Left forelimb (tissue), 1 donor: ENCODE measurements at regions not wholly inside any gene's neighbourhood (a gene's known extent, or its start where the extent isn't known, plus 50 kb on each side); places are given as distances from the start of the nearest gene placed in this dataset.

Experiments
- DNase-seq: peaks from one replicate; pipeline ENCODE4 v3.0.0-alpha.2; 2018; ENCODE audit warnings: low spot score

DNA sequence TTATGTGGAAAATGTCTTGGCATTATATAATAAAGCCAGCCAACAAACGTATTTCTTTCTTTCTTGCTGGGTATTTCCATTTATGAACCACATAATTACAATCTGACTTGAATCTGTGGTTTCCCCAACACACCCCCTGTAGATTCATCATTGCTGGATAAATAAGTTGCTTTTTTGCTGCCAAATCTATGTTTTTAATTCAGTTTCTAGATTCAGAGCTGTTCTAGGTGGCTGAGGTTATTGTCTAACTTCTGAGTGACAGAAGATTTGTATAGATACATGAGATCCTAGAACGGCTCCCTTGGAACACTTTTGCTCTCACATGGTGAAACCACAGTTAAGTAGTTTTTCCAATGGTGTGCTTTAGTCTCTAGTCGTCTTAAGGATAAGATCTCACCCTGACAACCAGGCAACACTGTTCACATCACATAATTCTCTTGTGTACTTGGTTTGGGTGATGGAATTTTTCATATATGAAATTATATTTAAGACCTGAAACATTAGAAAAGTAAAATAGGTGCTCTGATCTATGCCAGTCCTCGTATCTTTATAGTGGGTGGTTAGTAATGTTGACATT is 239.1 kb downstream of the KLF12 start:
- no peak for DNase-seq

DNA sequence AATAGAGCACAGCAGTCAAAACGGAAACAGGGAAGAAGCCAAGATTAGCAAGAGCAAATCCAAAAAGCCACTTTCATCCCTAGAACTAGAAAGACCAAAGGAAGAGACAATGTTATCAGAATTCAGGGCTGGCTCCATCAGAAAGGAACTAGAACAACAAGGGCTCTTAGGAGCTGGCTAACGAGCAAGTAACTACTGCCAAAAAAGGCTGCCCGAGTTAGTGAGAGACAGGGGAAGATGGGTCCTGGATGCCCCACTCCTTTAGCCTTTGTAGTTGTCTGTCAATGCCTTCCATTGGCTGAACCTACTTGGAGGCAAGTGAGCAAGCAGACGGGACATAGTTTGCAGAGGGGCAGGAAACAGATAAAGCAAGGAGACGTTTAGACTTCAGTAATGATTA is 240.4 kb downstream of the KLF12 start:
- DNase-seq = no peak

DNA sequence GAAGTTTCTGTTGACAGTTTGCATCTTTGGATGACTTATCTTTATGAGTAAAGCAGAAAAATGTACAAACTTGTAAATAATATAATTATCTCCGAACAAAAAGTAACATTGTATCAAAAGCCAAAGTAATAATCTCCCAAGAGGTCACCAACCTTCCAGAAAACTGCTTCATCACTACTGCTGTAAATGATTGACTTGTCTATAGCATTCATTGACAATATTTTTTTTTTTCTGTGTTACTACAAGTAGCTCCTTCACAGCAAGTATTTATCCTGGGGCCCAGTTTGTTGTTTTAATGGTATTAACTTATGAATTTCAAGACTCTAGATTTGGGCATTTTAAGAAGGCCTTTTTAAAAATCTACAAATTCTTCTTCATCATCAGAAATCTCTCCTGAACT is 242.4 kb downstream of the KLF12 start:
- no peak for DNase-seq

DNA sequence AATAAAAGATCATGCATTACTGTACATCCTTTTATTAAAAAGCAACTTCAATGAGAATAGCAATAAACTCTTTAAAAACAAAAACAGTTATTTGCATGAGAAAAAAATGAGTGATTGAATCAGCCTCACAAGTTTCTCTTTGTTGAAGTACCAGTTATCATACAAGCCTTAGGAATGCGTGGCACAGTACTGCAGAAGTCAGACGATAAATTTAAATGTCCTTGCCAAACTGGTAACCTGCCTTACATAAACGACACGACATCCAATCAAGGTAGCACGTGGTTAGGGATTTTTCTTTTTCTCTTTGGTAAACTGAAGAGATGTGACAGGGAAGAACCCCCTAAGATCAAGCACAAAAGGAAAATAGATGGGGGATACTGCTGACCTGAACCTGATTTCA is 251.0 kb downstream of the KLF12 start:
- no peak for DNase-seq

DNA sequence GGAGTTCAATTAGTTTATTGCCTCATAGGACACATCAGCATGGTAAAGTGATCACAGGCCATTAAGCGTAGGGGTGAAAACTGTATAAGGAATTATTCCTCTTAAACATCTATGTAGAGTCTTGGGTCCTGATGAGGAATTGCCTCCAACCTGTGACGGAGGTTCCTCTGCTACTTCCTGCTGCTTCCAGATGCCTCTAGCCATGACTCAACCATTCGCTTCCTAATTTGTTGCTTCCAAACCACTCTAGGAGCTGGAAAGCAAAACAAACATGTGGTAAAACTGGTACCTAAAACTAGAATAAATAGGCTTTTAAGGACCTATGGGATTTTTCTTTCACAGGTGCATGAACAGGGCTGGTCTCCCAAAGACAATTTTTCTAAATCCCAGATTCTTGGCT is 253.8 kb downstream of the KLF12 start:
- no peak for DNase-seq

DNA sequence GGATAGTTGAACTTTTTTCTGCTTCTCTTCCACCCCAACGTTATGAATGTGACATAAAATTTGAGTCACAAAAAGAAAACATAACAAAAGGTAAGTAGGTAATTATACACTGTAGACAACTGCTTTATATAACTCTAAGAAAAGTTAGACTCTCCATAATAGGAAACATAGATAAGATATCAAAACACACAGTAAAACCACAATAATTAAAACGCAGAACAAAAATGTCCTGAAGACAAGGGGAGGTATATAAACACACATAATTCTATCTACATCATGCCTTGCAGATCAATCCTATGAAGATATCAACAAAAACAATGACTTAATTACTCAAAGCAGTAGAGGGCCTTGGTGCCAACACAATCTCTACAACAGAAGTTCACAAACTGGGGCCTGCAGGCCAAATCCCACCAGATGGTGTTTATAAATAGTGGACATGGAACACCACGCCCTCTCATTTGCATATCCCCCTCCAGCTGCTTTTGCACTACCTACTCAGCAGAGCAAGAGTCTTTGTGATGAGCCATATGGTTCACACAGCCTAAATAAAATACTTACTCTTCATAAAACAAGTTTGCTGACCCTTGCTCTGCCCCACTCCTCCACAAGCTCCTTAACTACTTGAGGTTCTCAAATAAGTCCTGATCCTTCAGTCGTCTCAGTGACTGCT is 254.7 kb downstream of the KLF12 start:
- DNase-seq = no peak

DNA sequence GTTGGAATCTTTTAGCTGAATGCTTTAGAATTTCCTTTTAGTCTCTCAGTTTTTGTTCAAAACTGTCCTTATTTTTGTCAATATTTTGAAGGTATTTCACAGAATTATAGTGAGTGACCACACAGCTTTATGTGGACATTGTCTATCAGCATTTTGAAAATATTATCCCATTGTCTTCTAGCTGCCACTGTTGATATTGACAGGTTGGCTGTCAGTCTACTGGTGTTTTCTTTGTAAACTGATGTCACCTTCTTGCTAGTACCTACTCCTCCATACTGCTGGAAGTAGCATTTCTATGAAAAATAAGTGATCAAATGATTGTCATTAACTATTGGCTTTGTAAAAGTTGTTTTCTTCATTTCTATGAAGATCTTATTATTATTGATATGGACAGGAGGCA is 256.8 kb downstream of the KLF12 start:
- DNase-seq = no peak

DNA sequence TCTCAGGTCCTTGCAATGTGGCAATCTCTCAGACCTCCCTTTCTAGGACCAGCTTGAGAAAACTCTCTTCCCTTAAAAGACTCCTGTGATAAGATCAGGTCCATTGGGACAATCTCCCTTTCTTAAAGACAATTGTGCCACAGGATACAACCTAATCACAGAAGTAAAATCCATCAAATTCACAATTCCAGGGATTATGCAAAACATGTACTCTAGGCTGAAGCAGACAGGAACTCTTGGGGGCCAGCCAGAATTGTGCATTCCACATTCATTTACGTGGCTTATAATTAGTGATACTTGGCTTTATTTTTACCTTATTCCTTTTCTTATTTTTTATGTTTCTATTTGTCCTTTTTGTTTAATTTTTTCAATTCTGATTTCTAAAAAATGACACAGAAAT is 257.9 kb downstream of the KLF12 start:
- no peak for DNase-seq

DNA sequence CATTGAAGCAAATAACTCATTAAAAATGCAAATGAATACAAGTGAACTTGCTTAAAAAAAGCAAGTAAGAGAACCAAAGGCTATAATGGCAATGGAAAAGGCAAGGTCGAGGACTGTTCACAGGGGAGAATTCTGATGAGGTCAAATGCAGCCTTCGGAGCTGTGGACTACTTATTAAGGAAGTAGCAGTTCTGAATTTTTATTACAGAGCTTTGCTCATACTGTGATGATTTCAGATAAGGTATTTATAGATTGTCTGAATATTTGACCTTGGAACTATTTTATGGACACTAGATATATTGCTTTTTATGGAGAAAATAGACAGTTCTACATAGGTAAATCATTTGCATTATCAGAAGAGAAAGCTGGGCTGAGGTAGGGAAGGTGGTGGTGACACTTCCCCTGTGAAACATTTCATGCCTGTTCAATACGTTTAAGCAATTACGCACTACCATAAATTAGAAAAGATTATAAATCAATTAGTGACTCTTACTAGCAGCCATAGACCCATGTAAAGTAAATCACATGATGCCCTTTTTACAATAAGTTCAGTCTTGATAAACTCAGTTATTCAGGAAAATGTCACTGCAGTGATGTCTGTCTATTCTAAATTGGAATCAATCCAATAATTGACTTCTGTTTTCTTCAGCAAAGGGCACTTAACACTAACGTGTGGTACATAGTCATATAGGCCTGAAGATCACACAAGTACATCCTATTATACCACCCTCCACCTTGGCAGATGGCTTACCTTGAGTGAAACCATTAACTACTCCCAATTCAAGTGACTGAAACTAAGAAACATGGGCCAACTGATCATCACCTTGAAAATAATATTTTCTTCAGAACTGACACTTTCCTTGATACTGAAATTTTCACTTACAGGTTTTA is 260.0 kb downstream of the KLF12 start:
- no peak for DNase-seq

DNA sequence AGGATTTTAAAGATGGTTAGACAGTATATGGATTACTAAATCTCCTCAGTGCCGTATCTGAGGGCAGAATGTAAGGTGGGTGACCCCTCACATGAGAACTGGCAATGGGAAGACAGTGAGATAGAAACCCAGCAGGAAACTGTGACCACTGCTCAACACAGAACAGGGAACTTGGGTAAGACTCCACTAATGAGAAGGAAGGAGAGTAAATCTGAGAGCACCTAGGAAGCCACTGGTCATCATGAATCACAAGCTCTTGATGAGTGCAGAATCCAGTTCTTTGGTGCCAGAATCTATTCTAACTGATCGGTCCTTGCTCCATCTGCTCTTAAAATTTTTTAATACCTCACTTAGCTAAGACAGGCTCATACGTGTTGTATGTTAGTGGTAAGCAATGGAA is 261.8 kb downstream of the KLF12 start:
- no peak for DNase-seq

DNA sequence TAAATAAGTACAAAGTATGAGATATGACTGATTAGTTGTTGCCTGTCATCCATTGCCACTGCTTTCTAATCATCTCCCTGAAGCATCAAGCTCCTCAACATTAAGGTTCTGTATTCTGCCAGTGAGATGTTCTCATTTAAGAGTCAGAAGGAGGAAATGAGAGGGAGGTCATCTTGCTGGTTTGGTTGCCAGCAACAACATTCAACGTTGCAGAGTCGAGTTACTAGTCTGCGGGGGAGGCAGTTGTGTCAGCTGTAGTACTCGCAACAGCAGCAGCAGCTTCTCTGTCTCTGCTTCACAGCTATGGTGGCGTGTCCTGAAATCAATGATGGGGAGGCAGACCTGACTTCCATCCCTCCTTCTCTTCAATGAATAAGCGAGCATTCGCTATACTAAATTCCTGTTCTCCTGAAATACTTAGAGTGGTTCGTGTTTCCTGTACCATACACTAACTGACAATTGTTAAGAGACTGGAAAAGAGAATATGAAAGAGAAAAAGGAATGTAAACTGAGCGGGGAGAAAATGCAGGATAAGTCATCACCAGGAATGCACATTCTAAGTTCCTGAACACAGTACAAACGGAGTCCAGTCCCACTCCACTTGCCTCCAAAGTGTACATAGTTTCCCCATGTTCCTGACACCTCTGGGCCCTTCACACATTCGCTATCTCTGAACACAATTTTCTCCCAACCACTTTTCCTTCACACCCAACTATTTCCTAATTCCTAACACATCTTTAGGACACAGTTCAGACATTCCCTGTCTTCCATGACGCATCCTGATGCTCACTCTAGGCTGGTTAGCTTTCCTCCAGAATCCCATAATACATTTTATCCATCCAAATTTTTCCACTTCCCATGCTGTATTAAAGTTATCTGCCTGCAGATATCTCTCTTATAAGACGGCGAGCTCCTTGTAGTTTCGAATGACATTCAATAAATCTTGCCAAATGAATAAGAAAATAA is 263.0 kb downstream of the KLF12 start:
- DNase-seq = no peak

DNA sequence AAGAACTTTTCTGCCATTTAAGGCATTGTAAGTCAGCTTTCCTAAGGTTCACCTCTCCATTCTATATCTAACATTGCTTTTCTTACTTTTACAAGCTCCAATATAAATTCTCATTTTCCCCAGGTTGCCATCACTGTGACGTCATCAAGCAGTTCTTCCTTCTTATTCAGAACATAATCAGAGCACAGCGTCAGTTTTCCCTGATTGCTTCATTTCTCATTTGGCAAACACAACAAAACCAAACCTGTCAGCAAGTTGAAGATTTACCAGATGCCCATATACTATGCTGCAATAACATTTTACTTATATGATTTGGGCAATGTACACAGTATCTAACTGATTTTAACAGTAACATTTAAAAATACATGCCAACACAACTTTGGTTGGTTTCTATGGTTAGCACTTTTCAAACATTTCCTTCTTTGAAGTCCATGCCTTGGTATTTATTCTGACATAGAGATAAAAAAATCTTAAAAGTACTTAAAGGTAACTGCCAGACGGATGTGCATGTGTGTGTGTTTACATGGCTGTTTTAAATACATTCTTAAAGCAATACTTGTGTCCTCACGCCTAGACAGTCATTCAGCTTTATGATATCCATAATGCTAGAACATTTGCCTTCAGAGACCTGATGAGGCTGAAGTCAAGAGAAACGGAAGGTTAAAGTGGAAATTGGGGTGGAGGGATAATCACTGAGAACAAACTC is 264.0 kb downstream of the KLF12 start:
- no peak for DNase-seq

DNA sequence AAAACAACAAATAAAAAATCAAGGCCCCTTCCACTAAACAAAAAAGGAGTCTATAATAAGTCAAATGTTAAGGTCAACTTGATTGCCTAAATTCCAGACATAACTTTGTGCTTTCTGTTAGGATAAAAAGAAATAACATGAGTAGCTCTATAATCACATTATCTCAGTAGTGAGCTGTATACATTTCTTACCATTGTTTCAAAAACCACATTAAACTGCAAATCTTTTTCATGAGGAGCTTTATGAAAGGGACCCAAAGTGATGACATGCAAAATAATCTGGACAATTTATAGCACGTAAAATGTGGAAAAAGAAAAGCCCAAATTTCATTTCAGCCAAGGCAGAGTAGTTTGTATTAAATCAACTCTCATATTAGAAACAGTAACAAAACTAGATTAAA is 269.2 kb downstream of the KLF12 start:
- DNase-seq = no peak

DNA sequence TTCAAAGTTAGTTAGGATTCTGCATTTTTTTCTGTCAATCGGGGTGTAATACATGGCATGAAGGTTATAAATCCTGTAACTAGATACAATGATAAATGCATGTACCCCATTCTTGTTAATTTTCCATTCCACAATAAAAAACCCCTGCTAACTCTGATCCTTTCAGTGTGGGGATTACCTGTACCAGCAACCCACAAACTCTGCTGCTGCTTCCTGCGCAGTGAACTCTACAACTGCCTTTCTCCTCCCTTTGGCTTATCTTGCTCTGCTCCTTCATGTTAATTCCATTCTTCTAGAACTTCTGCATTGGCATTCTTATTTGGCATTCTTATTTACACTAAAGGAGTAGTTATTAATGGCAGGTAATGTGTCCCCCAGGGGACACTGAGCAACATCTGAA is 273.1 kb downstream of the KLF12 start:
- no peak for DNase-seq

DNA sequence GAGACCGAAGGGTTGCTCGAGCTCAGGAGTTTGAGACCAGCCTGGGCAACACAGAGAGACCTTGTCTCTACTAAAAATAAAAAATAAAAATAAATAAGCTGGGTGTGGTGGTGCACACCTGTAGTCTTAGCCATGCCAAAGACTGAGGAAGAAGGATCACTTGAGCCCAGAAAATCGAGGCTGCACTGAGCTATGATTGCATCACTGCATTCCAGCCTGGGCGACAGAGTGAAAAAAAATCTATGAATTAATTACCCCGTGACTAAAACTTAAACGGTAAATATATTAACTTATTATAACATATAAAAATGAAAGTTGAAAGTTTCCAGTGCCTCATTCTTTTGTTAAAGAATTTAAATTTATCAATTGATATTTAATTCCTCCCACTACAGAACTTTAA is 273.7 kb downstream of the KLF12 start:
- DNase-seq = no peak

DNA sequence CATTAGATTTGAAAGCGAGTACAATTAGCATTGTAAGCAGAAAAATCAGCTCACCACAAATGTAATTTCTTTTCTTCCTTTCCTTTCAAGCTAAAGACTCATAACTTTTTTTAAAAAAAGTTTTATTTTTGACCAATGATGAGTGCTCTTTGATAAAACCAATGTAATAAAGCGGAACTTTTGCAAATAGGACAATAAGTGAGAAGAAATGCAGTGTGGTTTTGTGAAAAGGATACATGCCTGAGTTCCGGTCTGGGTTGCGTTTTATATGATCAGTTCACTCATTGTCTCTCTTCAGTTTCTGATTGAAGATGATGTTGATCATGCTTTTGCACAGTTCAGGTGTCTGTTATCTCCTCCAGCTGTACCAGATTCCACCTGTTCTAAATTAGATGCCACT is 274.4 kb downstream of the KLF12 start:
- no peak for DNase-seq

DNA sequence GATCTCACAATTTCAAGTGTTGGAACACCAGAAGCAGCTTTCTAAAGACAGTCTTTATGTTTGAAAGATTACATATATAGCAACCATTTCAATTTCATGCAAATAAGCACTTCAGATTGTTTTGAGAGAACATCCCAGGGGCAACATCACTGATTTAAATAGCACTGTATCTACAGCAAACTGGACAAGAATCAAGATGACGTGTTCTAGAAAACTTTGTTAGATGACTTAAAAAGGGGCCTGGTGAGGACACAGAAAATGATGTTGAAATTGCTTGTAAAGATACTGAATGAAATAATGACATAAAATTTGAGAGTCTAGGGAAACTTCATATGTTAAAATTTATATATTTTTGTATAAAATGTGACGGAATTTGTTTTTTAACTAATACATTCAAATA is 277.1 kb downstream of the KLF12 start:
- DNase-seq = no peak

DNA sequence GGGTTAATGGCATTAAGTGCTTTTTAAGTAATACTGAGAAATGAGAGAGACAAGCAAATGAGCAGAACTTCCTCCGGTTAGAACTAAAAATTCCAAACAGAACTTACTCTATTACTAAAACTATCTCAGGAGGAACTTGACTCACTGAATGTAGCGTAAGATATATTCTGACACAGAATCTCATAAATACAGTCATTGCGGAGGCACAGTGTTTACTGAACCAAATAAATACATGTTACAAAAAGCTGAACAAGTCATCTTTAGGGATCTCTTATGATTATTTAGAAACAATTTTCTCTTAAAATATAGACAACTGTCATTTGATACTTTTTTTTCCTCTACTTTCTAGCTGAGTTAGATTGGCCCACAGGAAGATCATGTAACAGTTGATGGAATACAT is 283.1 kb downstream of the KLF12 start:
- no peak for DNase-seq

DNA sequence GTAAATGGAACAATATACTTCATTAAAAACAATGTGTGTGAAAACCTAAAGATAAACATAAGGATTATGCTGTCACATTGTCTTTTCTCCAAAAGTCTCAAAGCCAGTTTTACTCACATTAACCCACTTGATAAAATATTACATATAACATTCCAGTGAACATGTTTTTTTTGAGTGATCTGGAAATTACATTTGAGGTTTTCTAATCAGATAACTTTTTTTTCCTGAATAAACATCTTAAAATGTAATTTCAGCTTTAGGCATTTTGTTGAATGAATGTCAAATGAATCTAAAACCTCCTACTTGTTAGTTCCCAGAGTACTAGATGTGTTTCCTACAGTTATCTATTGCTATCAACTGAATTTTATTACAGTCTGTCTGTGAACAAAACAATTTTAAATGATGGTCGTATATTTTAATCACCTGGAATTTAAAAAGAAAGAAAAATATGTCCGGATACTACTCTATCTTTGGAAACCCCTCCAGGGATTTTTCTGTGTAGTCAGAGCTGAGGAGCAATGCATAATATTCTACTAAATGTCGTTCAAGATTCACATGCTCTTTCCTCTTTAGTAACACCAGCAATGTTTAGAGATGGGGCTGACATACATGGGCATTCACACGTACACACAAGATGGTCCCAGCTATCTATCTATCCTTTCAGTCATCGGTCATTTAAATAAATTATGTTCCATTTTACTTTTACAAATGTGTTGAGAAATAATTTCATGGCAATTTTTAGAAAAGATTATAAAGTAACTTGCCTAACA is 283.9 kb downstream of the KLF12 start:
- DNase-seq = no peak

DNA sequence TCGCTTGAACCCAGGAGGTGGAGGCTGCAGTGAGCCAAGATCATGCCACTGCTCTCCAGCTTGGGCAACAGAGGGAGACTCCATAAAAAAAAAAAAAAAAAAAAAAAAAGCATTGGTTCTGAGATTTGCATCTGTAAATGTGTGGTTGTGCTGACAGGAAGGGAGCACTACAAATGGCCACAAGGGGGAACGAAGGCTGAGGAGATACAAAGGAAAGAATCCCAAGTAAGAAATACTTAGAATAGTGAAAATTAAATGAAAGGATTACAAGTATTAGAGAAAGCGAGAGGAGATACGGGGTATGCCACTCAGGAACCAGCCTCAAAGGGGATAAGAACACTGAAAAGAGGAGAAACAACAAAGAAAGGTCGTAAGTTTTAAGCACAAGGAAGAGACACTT is 284.9 kb downstream of the KLF12 start:
- DNase-seq = no peak

DNA sequence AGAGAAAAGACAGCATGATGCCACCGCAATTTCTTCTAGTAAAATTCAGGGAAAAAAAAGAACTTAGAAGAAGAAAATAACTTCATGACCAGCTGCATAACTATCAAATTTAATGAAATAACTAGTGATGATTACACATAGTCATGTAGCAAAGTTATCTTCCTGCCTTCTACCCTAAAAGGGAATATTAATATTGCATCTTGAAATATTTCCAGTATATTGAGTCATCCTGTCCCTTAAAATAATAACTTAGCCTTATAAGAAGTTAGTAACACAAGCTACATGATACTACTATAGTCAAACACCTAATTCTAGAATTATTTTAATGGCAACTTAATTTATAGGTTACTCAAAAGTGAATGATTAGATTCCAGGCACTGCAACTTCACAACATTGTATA is 289.2 kb downstream of the KLF12 start:
- no peak for DNase-seq
